Glutamatergic neuron (in vitro differentiated cells): ENCODE measurements at regions not wholly inside any gene's neighbourhood (a gene's known extent, or its start where the extent isn't known, plus 50 kb on each side); places are given as distances from the start of the nearest gene placed in this dataset.

Experiments used
- DNase-seq: peaks from one replicate; pipeline ENCODE4 v3.0.0; 2022
- H3K27ac Mint-ChIP-seq: one replicate; pipeline ENCODE4 v1.8.0; 2020; ENCODE audit warnings: mild to moderate bottlenecking, mixed read lengths, inconsistent platforms; ENCODE audit not compliant: unreplicated experiment
- H3K27me3 Mint-ChIP-seq: one replicate; pipeline ENCODE4 v1.8.0; 2020; ENCODE audit warnings: mild to moderate bottlenecking, moderate library complexity, mixed read lengths, inconsistent platforms; ENCODE audit not compliant: unreplicated experiment
- H3K36me3 Mint-ChIP-seq: one replicate; pipeline ENCODE4 v1.8.0; 2020; ENCODE audit warnings: mild to moderate bottlenecking, mixed read lengths, inconsistent platforms; ENCODE audit not compliant: unreplicated experiment
- H3K4me1 Mint-ChIP-seq: one replicate; pipeline ENCODE4 v1.8.0; 2020; ENCODE audit warnings: mild to moderate bottlenecking, low read depth, mixed read lengths, inconsistent platforms; ENCODE audit not compliant: unreplicated experiment
- H3K4me3 Mint-ChIP-seq: one replicate; pipeline ENCODE4 v1.8.0; 2020; ENCODE audit warnings: mild to moderate bottlenecking, mixed read lengths, inconsistent platforms; ENCODE audit not compliant: unreplicated experiment
- H3K9me3 Mint-ChIP-seq: one replicate; pipeline ENCODE4 v1.8.0; 2020; ENCODE audit warnings: mild to moderate bottlenecking, moderate library complexity, mixed read lengths, inconsistent platforms; ENCODE audit not compliant: unreplicated experiment
- CTCF ChIP-seq: fragments of 200-600 bp; sonication (generic); IDR thresholded peaks from one replicate; pipeline ENCODE4 v1.5.0; 2021; ENCODE audit not compliant: partially characterized antibody, unreplicated experiment

- DNase-seq: no peak
- Mint-ChIP-seq H3K9me3 (no peaks in the 10 kb centered on the region), H3K27me3 (no peaks in the 10 kb centered on the region), H3K4me1 (no peaks in the 10 kb centered on the region), H3K4me3 (no peak overlapping the region), H3K36me3 (no peaks in the 10 kb centered on the region), H3K27ac (no peak overlapping the region)
- no peak for TF ChIP-seq CTCF
These were observed 415.0 kb upstream of the INTU start for GRCh38 chr4:127217586-127218229.

- H3K27me3 Mint-ChIP-seq: no peaks in the 10 kb centered on the region
- DNase-seq: no peak
- H3K27ac Mint-ChIP-seq: no peak overlapping the region
- no peaks in the 10 kb centered on the region for H3K36me3 Mint-ChIP-seq
- H3K9me3 Mint-ChIP-seq: no peaks in the 10 kb centered on the region
- no peak for TF ChIP-seq CTCF
- no peak overlapping the region for H3K4me3 Mint-ChIP-seq
- no peaks in the 10 kb centered on the region for H3K4me1 Mint-ChIP-seq
These were observed 413.5 kb upstream of the INTU start for GRCh38 chr4:127219232-127219631.

- no peak overlapping the region for H3K4me3 Mint-ChIP-seq
- H3K4me1 Mint-ChIP-seq: no peaks in the 10 kb centered on the region
- no peaks in the 10 kb centered on the region for H3K27me3 Mint-ChIP-seq
- H3K9me3 Mint-ChIP-seq: peaks cover 3% of the 10 kb centered on the region
- H3K36me3 Mint-ChIP-seq: no peaks in the 10 kb centered on the region
- H3K27ac Mint-ChIP-seq: no peak overlapping the region
- DNase-seq: no peak
- TF ChIP-seq CTCF: no peak
These were observed 408.2 kb upstream of the INTU start for GRCh38 chr4:127224556-127224955.

- H3K4me3 Mint-ChIP-seq: no peak overlapping the region
These were observed 402.7 kb upstream of the INTU start for GRCh38 chr4:127229855-127230608.

More at GRCh38 chr4:127229855-127230608, 402.7 kb upstream of the INTU start:
- no peaks in the 10 kb centered on the region for H3K4me1 Mint-ChIP-seq
- H3K36me3 Mint-ChIP-seq: no peaks in the 10 kb centered on the region
- no peak overlapping the region for H3K27ac Mint-ChIP-seq
- DNase-seq: no peak
- H3K27me3 Mint-ChIP-seq: peaks cover 1% of the 10 kb centered on the region
- H3K9me3 Mint-ChIP-seq: peaks cover 3% of the 10 kb centered on the region
- no peak for TF ChIP-seq CTCF
